ENCODE measurements at regions not wholly inside any gene's neighbourhood (a gene's known extent, or its start where the extent isn't known, plus 50 kb on each side); places are given as distances from the start of the nearest gene placed in this dataset.

- H3K4me2 ChIP-seq (ENCODE audit: control insufficient read depth, extremely low read depth, insufficient read depth, low read depth, low read length), result no peak overlapping the region
- H3K4me1 ChIP-seq (ENCODE audit: control insufficient read depth, extremely low read depth, insufficient read depth, low read length), result no peaks in the 10 kb centered on the region
- H3K27ac ChIP-seq (ENCODE audit: control insufficient read depth, insufficient read depth, low read length), result no peak overlapping the region
- no peak overlapping the region for H3K9ac ChIP-seq (ENCODE audit: control insufficient read depth, extremely low read depth, insufficient read depth, low read length)
- H2AFZ ChIP-seq (ENCODE audit: control insufficient read depth, low read length), result no peak overlapping the region
- H3K4me3 ChIP-seq (ENCODE audit: control insufficient read depth in 2 of 3, extremely low read depth in 1 of 3, insufficient read depth in 2 of 3, low read depth in 1 of 3, low read length in 3 of 3), result no peak overlapping the region
- no peaks in the 10 kb centered on the region for H3K27me3 ChIP-seq (ENCODE audit: control insufficient read depth, extremely low read depth, insufficient read depth, low read length)
- FAIRE-seq (no peak), DNase-seq (ENCODE audit: low read depth, low spot score) (no peak)
- no peaks in the 10 kb centered on the region for H3K9me1 ChIP-seq (ENCODE audit: control insufficient read depth, extremely low read depth, insufficient read depth, low read length)
- no peaks in the 10 kb centered on the region for H3K36me3 ChIP-seq (ENCODE audit: control insufficient read depth in 2 of 2, extremely low read depth in 1 of 2, insufficient read depth in 2 of 2, low read length in 2 of 2)
- TF ChIP-seq EZH2 (IDR thresholded peaks at IDR 0.05; ENCODE audit: low read length) (no peak), CTCF (optimal IDR thresholded peaks at IDR 0.05 in 1 of 3, IDR thresholded peaks at IDR 0.05 in 1 of 3, conservative IDR thresholded peaks at IDR 0.05 in 1 of 3; ENCODE audit: extremely low read depth in 1 of 3, insufficient read depth in 2 of 3, low read length in 3 of 3) (no peak)
- no peaks in the 10 kb centered on the region for H4K20me1 ChIP-seq (ENCODE audit: control insufficient read depth, extremely low read depth, insufficient read depth, low read length)
- H3K9me3 ChIP-seq (ENCODE audit: control insufficient read depth, low read depth, low read length), result no peaks in the 10 kb centered on the region
- dilution Hi-C loops (cut with MboI; ENCODE audit: extremely low pct_ligation_motif_present, low sequenced_read_pairs), result no loop called here
- no peaks in the 10 kb centered on the region for H3K79me2 ChIP-seq (ENCODE audit: control insufficient read depth, insufficient read depth, low read length)
Measured at GRCh38 chrX:9117851-9118250, 83.9 kb upstream of the FAM9B start.

GRCh38 chrX:9122519-9123245, 88.8 kb upstream of the FAM9B start:
- Histone ChIP-seq H3K9ac (ENCODE audit: control insufficient read depth, extremely low read depth, insufficient read depth, low read length) (no peak overlapping the region), H4K20me1 (ENCODE audit: control insufficient read depth, extremely low read depth, insufficient read depth, low read length) (no peaks in the 10 kb centered on the region), H3K4me1 (ENCODE audit: control insufficient read depth, extremely low read depth, insufficient read depth, low read length) (no peaks in the 10 kb centered on the region), H3K9me1 (ENCODE audit: control insufficient read depth, extremely low read depth, insufficient read depth, low read length) (no peaks in the 10 kb centered on the region), H3K4me2 (ENCODE audit: control insufficient read depth, extremely low read depth, insufficient read depth, low read depth, low read length) (no peak overlapping the region), H3K36me3 (ENCODE audit: control insufficient read depth in 2 of 2, extremely low read depth in 1 of 2, insufficient read depth in 2 of 2, low read length in 2 of 2) (no peaks in the 10 kb centered on the region), H3K27me3 (ENCODE audit: control insufficient read depth, extremely low read depth, insufficient read depth, low read length) (no peaks in the 10 kb centered on the region), H3K27ac (ENCODE audit: control insufficient read depth, insufficient read depth, low read length) (no peak overlapping the region), H2AFZ (ENCODE audit: control insufficient read depth, low read length) (no peak overlapping the region), H3K9me3 (ENCODE audit: control insufficient read depth, low read depth, low read length) (no peaks in the 10 kb centered on the region), H3K4me3 (ENCODE audit: control insufficient read depth in 2 of 3, extremely low read depth in 1 of 3, insufficient read depth in 2 of 3, low read depth in 1 of 3, low read length in 3 of 3) (no peak overlapping the region), H3K79me2 (ENCODE audit: control insufficient read depth, insufficient read depth, low read length) (no peaks in the 10 kb centered on the region)
- dilution Hi-C loops (cut with MboI; ENCODE audit: extremely low pct_ligation_motif_present, low sequenced_read_pairs), result no loop called here
- FAIRE-seq (no peak), DNase-seq (ENCODE audit: low read depth, low spot score) (no peak)
- TF ChIP-seq EZH2 (IDR thresholded peaks at IDR 0.05; ENCODE audit: low read length) (no peak), CTCF (optimal IDR thresholded peaks at IDR 0.05 in 1 of 3, IDR thresholded peaks at IDR 0.05 in 1 of 3, conservative IDR thresholded peaks at IDR 0.05 in 1 of 3; ENCODE audit: extremely low read depth in 1 of 3, insufficient read depth in 2 of 3, low read length in 3 of 3) (no peak)

All from keratinocyte (primary cell).